Ovary (tissue), 3 donors: ENCODE measurements at regions not wholly inside any gene's neighbourhood (a gene's known extent, or its start where the extent isn't known, plus 50 kb on each side); places are given as distances from the start of the nearest gene placed in this dataset.

Experiments
- POLR2A ChIP-seq: fragments of 450-650 bp; IDR thresholded peaks from one replicate; pipeline ENCODE4 v1.6.1; 2017; ENCODE audit warnings: antibody characterized with exemption, mild to moderate bottlenecking, moderate library complexity
- TF ChIP-seq, protein P1 (sequence below), 3 donors: fragments of 450-650 bp in 2 of 3; fragments of 200-600 bp in 1 of 3; IDR thresholded peaks; one replicate each; pipeline versions ENCODE4 v1.5.1 to v1.8.0; 2016 to 2022; ENCODE audit warnings: antibody characterized with exemption in 3 of 3, mild to moderate bottlenecking in 1 of 3
- donor health status: DM: no; HTN: no; CAD: no.

DNA sequence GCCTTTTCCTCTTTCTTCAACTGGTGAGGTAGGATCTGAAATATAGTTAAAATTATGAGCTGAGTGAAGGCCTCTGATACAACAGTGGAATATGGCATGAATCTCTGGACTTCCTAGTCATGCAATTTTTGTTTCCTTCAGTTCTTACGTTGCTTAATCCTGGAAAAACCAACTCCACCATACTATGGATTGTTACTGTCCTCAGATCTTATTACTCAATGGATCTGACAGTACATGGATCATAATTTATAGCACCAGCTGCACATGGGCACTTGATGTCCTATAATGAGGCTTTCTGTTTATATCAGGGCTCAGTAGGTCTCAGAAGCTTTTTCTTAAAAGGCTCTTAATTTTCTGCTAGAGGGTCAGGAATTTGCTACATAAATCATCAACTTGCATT lies 1341.0 kb upstream of the EYS start:
- TF ChIP-seq, protein P1, sequence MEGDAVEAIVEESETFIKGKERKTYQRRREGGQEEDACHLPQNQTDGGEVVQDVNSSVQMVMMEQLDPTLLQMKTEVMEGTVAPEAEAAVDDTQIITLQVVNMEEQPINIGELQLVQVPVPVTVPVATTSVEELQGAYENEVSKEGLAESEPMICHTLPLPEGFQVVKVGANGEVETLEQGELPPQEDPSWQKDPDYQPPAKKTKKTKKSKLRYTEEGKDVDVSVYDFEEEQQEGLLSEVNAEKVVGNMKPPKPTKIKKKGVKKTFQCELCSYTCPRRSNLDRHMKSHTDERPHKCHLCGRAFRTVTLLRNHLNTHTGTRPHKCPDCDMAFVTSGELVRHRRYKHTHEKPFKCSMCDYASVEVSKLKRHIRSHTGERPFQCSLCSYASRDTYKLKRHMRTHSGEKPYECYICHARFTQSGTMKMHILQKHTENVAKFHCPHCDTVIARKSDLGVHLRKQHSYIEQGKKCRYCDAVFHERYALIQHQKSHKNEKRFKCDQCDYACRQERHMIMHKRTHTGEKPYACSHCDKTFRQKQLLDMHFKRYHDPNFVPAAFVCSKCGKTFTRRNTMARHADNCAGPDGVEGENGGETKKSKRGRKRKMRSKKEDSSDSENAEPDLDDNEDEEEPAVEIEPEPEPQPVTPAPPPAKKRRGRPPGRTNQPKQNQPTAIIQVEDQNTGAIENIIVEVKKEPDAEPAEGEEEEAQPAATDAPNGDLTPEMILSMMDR (IDR thresholded peaks at IDR 0.05) = no peak
- no peak for TF ChIP-seq POLR2A
